SH-SY5Y (cell line): ENCODE measurements at regions not wholly inside any gene's neighbourhood (a gene's known extent, or its start where the extent isn't known, plus 50 kb on each side); places are given as distances from the start of the nearest gene placed in this dataset.

Experiments used
- GATA2 ChIP-seq: IDR thresholded peaks from 2 replicates; pipeline ENCODE4 v1.6.1; 2011; ENCODE audit warnings: mild to moderate bottlenecking, low read depth, low read length
- GATA3 ChIP-seq: IDR thresholded peaks from 2 replicates; pipeline ENCODE4 v1.6.1; 2011; ENCODE audit warnings: low read depth, mild to moderate bottlenecking, low read length, moderate library complexity

DNA sequence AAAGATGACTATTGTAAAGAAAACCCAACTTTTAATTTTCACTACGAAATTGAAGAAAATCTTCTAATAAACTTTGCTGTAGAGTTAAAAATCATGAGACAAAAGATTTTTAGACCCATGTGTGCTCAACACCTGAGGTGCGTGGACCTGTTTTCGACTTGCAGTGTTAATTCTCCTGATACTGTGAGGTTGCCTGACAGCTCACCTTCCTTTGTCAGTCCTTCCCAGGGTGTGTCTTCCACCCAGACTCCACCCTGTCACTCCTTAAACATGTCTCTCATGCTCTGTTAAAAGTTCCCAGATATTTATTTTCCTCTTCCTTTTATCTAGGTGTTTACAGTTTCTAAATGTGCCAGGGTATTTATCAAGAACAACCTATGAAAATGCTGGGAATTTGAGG, 151.3 kb upstream of the NT5E start:
- TF ChIP-seq GATA2 = no peak
- no peak for TF ChIP-seq GATA3
